ENCODE measurements at regions not wholly inside any gene's neighbourhood (a gene's known extent, or its start where the extent isn't known, plus 50 kb on each side); places are given as distances from the start of the nearest gene placed in this dataset.

DNA sequence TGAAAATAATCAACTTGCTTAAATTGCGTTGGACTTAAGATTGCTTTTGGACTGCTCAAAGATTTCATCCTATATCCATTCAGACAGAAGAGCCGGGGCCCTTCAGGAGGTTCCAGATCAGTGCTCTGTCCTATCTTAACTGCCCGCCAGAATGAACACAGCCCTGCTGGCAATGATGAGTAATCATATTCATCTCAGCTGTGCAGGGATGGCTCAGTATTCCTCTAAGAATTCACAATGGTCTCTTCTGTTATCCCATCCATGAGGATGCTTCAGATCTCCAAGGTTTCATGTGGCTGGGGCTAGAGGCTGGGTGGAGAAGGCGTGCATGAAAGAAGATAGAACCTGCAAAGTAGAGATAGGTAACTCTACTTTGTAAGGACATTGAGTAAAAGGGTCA lies 80.0 kb upstream of the NPVF start:
- TF ChIP-seq, protein P1, sequence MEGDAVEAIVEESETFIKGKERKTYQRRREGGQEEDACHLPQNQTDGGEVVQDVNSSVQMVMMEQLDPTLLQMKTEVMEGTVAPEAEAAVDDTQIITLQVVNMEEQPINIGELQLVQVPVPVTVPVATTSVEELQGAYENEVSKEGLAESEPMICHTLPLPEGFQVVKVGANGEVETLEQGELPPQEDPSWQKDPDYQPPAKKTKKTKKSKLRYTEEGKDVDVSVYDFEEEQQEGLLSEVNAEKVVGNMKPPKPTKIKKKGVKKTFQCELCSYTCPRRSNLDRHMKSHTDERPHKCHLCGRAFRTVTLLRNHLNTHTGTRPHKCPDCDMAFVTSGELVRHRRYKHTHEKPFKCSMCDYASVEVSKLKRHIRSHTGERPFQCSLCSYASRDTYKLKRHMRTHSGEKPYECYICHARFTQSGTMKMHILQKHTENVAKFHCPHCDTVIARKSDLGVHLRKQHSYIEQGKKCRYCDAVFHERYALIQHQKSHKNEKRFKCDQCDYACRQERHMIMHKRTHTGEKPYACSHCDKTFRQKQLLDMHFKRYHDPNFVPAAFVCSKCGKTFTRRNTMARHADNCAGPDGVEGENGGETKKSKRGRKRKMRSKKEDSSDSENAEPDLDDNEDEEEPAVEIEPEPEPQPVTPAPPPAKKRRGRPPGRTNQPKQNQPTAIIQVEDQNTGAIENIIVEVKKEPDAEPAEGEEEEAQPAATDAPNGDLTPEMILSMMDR (IDR thresholded peaks at IDR 0.05) = no peak
- H3K4me1 ChIP-seq = peaks cover 0 to 3% (median 0%) of the 10 kb centered on the region in 4 donors
- H3K27me3 ChIP-seq = no peaks in the 10 kb centered on the region
- H3K36me3 ChIP-seq = no peaks in the 10 kb centered on the region
- no peak for DNase-seq
- intact Hi-C loops (cut with DNase I; ENCODE audit: low total_unique reads) = no loop called here
- H3K9me3 ChIP-seq = no peaks in the 10 kb centered on the region
- H3K27ac ChIP-seq = no peak overlapping the region
- no peak overlapping the region for H3K4me3 ChIP-seq

GRCh38 chr7:25308906-25309705 lies 80.8 kb upstream of the NPVF start:
- H3K27ac ChIP-seq = no peak overlapping the region
- DNase-seq = no peak
- H3K36me3 ChIP-seq = no peaks in the 10 kb centered on the region
- no peaks in the 10 kb centered on the region for H3K27me3 ChIP-seq
- H3K9me3 ChIP-seq = no peaks in the 10 kb centered on the region
- H3K4me3 ChIP-seq = no peak overlapping the region
- no peaks in the 10 kb centered on the region for H3K4me1 ChIP-seq
- intact Hi-C loops (cut with DNase I; ENCODE audit: low total_unique reads) = no loop called here
- TF ChIP-seq, protein P1 (IDR thresholded peaks at IDR 0.05) = no peak

DNA sequence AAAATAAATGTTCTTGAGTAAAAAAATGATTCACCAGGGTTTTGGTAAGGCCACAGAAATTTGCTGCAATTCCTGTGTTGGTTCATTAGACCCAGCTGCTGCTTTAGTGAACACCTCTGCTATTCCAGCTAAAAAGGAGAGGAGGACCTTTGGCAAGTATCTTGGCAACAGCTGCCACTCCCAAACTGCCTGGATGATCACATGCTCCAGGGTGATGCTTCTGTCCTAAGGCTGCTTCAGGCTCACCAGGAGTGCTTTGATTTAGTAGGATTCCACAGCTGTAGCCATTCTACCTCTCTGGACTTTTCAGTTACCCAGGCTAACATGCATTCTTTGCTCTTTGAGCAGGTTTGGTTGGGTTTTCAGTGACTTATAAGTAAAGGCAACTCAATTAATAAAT lies 82.6 kb upstream of the NPVF start:
- H3K9me3 ChIP-seq = no peaks in the 10 kb centered on the region
- H3K27me3 ChIP-seq = no peaks in the 10 kb centered on the region
- DNase-seq = no peak
- no peak overlapping the region for H3K27ac ChIP-seq
- intact Hi-C loops (cut with DNase I; ENCODE audit: low total_unique reads) = no loop called here
- no peak overlapping the region for H3K4me3 ChIP-seq
- H3K36me3 ChIP-seq = no peaks in the 10 kb centered on the region
- H3K4me1 ChIP-seq = no peaks in the 10 kb centered on the region
- TF ChIP-seq, protein P1 (IDR thresholded peaks at IDR 0.05) = no peak

DNA sequence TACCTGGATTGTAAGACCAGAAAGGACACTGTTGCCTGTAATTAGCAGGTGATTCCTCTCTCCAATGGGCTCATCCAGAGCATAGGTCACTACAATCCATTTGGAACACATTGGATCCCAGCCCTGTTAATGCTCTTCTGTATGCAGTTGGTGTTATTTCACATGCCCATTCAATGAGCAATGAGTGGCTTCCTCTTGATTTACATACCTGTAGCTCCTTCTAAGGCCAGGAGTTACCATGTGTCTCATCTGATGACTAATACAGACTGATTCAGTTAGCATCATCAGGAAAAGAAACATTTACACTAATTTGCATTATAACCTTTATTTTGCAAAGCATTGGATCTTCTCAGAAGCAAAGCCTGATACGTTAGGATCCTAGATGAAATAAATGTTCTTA lies 83.1 kb upstream of the NPVF start:
- intact Hi-C loops (cut with DNase I; ENCODE audit: low total_unique reads) = no loop called here
- DNase-seq = no peak
- TF ChIP-seq, protein P1 (IDR thresholded peaks at IDR 0.05) = no peak
- no peaks in the 10 kb centered on the region for H3K36me3 ChIP-seq
- H3K27me3 ChIP-seq = no peaks in the 10 kb centered on the region
- no peaks in the 10 kb centered on the region for H3K4me1 ChIP-seq
- H3K9me3 ChIP-seq = no peaks in the 10 kb centered on the region
- H3K27ac ChIP-seq = no peak overlapping the region
- no peak overlapping the region for H3K4me3 ChIP-seq

DNA sequence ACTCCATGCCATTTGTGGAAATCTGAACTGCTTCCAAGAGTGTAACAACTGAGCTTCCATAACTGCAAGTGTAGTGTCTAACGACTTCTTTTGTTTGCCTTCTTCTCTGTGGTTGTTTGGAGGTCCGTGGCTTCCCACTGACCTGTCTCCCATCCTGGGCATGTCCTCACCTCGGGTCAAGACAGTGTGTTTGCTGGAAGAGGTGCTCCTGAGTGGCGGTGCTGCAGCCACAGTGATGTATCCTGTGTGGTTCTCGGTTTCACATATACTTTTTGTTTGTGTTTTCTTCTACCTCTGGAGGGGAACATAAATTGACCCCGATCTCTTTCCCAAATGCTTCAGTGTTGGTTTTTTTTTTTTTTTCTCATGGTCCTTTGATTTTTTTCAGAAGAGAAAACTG lies 84.7 kb upstream of the NPVF start:
- H3K27ac ChIP-seq = no peak overlapping the region
- TF ChIP-seq, protein P1 (IDR thresholded peaks at IDR 0.05) = no peak
- no peaks in the 10 kb centered on the region for H3K27me3 ChIP-seq
- H3K9me3 ChIP-seq = no peaks in the 10 kb centered on the region
- intact Hi-C loops (cut with DNase I; ENCODE audit: low total_unique reads) = no loop called here
- H3K36me3 ChIP-seq = no peaks in the 10 kb centered on the region
- no peak overlapping the region for H3K4me3 ChIP-seq
- no peaks in the 10 kb centered on the region for H3K4me1 ChIP-seq
- DNase-seq = no peak
